ENCODE measurements at regions not wholly inside any gene's neighbourhood (a gene's known extent, or its start where the extent isn't known, plus 50 kb on each side); places are given as distances from the start of the nearest gene placed in this dataset.
A peak's percentile ranks its signal among the peaks of the same experiment; 100 is the strongest.

DNA sequence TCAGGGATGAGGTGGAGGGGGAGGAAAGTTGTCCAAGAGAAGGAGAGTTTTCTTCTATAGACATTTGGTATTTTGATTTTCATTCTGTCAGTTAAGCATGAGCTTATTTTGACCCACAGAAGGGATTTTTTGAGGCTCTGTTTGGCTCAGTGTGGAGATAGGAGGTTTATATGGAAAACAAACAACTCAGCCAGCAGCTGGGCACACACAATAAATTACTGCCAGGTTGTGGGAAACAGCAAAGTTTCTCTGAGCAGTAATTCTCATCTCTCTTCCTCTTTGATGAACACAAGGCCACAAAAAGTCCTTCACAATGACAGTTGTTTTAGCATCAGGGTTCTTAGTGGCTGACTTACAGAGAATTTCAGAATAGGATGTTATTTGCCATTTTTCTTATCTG is 486.1 kb downstream of the KDM4C start:
- TF ChIP-seq, protein P1, sequence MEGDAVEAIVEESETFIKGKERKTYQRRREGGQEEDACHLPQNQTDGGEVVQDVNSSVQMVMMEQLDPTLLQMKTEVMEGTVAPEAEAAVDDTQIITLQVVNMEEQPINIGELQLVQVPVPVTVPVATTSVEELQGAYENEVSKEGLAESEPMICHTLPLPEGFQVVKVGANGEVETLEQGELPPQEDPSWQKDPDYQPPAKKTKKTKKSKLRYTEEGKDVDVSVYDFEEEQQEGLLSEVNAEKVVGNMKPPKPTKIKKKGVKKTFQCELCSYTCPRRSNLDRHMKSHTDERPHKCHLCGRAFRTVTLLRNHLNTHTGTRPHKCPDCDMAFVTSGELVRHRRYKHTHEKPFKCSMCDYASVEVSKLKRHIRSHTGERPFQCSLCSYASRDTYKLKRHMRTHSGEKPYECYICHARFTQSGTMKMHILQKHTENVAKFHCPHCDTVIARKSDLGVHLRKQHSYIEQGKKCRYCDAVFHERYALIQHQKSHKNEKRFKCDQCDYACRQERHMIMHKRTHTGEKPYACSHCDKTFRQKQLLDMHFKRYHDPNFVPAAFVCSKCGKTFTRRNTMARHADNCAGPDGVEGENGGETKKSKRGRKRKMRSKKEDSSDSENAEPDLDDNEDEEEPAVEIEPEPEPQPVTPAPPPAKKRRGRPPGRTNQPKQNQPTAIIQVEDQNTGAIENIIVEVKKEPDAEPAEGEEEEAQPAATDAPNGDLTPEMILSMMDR (IDR thresholded peaks at IDR 0.05) = no peak
- Histone ChIP-seq H3K4me3 (no peak overlapping the region), H3K36me3 (no peaks in the 10 kb centered on the region), H3K4me1 (peaks cover 0 to 25% (median 8%) of the 10 kb centered on the region in 4 donors), H3K27ac (no peak overlapping the region), H3K27me3 (no peaks in the 10 kb centered on the region), H3K9me3 (no peaks in the 10 kb centered on the region)
- no peak for DNase-seq
- in situ Hi-C loops (cut with MboI; ENCODE audit: low pct_ligation_motif_present in 1 of 4, low pct_unique_long_range_greater_than_20kb in 1 of 4, low sequenced_read_pairs in 3 of 4) = no loop called here
- intact Hi-C loops (cut with DNase I; ENCODE audit: low total_unique reads) = no loop called here

DNA sequence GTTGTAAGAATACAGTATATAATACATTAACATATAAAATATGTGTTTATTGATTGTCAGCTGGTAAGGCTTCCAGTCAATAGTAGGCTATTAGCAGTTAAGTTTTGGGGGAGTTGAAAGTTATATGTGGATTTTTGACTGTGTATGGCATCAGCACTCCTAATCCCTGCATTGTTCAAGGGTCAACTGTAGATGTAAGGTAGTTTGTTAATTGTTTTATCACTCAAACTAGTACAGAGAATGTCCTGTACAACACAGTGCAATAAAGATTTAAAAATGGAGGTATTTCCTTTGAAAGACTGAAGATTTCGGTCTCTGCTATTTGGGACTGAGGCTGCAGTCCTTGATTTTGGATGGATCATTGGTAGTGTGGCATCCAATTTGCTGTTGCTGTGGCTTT is 484.4 kb downstream of the KDM4C start:
- H3K36me3 ChIP-seq = no peaks in the 10 kb centered on the region
- TF ChIP-seq EP300 (IDR thresholded peaks at IDR 0.05; ENCODE audit: low read depth) = no peak
- peak in 1 of 3 donors; percentile 10 for TF ChIP-seq POLR2AphosphoS5 (IDR thresholded peaks at IDR 0.05)
- H3K27ac ChIP-seq = peak overlapping the region; percentile 17 to 67 (median 57)
- no peaks in the 10 kb centered on the region for H3K9me3 ChIP-seq
- 17 to 45% methylated on average over 1 of the region's 1 CpG for WGBS, 2 donors (ENCODE audit: low coverage in 1 of 2)
- no peaks in the 10 kb centered on the region for H3K27me3 ChIP-seq
- peaks cover 0 to 41% (median 10%) of the 10 kb centered on the region in 4 donors for H3K4me1 ChIP-seq
- DNase-seq = no peak
- intact Hi-C loops (cut with DNase I; ENCODE audit: low total_unique reads) (no loop called here), in situ Hi-C loops (cut with MboI; ENCODE audit: low pct_ligation_motif_present in 1 of 4, low pct_unique_long_range_greater_than_20kb in 1 of 4, low sequenced_read_pairs in 3 of 4) (no loop called here)
- H3K4me3 ChIP-seq = no peak overlapping the region

DNA sequence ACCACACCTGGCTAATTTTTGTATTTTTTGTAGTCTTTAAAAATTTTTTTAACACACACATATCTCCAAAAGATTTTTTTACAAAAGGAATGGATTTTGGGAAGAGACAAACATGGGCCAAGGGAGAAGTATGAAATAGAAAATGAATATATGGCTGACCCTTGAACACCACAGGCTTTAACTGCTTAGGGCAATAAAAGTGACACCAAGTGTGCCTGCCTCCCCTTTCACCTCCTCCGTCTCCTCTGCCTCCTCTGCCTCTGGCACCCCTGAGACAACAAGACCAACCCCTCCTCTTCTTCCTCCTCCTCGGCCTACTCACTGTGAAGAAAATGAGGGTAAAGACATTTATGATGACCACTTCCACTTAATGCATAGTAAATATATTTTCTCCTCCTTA is 483.9 kb downstream of the KDM4C start:
- TF ChIP-seq POLR2AphosphoS5 (IDR thresholded peaks at IDR 0.05) = no peak
- no peak for TF ChIP-seq POLR2A (IDR thresholded peaks at IDR 0.05)
- no peak for TF ChIP-seq EP300 (IDR thresholded peaks at IDR 0.05; ENCODE audit: low read depth)
- TF ChIP-seq, protein P1 (IDR thresholded peaks at IDR 0.05) = no peak
- H3K27ac ChIP-seq = peak overlapping the region; percentile 17 to 67 (median 57)
- no peaks in the 10 kb centered on the region for H3K9me3 ChIP-seq
- no peak overlapping the region for H3K4me3 ChIP-seq
- peak; percentile 44 for DNase-seq
- no peaks in the 10 kb centered on the region for H3K36me3 ChIP-seq
- WGBS, 2 donors (ENCODE audit: low coverage in 1 of 2) = 17 to 50% methylated on average over 2 of the region's 2 CpGs
- no peaks in the 10 kb centered on the region for H3K27me3 ChIP-seq
- in situ Hi-C loops (cut with MboI; ENCODE audit: low pct_ligation_motif_present in 1 of 4, low pct_unique_long_range_greater_than_20kb in 1 of 4, low sequenced_read_pairs in 3 of 4) (no loop called here), intact Hi-C loops (cut with DNase I; ENCODE audit: low total_unique reads) (no loop called here)
- H3K4me1 ChIP-seq = peaks cover 0 to 41% (median 10%) of the 10 kb centered on the region in 4 donors

DNA sequence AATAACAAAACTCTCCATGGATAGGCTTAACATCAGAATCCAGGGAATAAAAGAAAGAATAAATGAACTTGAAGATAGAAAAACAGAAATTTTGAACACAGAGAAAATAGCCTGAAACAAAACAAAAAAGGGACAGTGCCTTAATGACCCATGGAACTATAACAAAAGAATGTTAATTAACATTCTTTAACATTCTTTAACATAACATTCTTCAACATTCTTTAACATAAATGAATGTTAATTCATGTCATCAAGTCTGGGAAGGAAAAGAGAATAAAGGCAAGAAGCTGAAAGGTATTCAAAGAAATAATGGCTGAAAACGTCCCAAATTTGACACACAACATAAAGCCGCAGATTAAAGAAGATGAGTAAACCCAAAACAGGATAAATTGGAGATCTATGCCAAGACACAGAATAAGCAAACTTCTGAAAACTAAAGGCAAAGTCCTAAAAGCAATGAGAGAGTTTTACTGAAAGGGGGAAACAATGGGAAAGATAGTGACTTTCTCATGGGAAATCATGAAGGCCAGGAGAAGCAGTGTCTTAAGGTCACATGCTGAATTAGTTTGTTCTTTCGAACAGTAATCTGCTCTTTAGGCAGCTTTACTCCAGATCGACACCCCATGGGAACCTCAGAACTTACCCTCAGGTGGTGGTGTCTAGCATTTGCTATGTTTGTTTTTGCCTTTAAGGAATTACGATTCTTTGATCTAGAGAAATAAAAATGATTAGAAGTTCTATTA is 483.0 kb downstream of the KDM4C start:
- no peak for DNase-seq
- 82 to 85% methylated on average over 4 to 5 of the region's 5 CpGs for WGBS, 2 donors (ENCODE audit: low coverage in 1 of 2)
- intact Hi-C loops (cut with DNase I; ENCODE audit: low total_unique reads) (no loop called here), in situ Hi-C loops (cut with MboI; ENCODE audit: low pct_ligation_motif_present in 1 of 4, low pct_unique_long_range_greater_than_20kb in 1 of 4, low sequenced_read_pairs in 3 of 4) (no loop called here)
- no peak overlapping the region for H3K4me3 ChIP-seq
- TF ChIP-seq, protein P1 (IDR thresholded peaks at IDR 0.05) = no peak
- TF ChIP-seq POLR2AphosphoS5 (IDR thresholded peaks at IDR 0.05) (no peak), EP300 (IDR thresholded peaks at IDR 0.05; ENCODE audit: low read depth) (no peak), POLR2A (IDR thresholded peaks at IDR 0.05) (no peak)
- H3K27ac ChIP-seq = peak overlapping the region in 3 of 4 donors; percentile 31 to 61 (median 53)
- H3K9me3 ChIP-seq = no peaks in the 10 kb centered on the region
- no peaks in the 10 kb centered on the region for H3K36me3 ChIP-seq
- H3K4me1 ChIP-seq = peaks cover 0 to 41% (median 10%) of the 10 kb centered on the region in 4 donors
- H3K27me3 ChIP-seq = no peaks in the 10 kb centered on the region

DNA sequence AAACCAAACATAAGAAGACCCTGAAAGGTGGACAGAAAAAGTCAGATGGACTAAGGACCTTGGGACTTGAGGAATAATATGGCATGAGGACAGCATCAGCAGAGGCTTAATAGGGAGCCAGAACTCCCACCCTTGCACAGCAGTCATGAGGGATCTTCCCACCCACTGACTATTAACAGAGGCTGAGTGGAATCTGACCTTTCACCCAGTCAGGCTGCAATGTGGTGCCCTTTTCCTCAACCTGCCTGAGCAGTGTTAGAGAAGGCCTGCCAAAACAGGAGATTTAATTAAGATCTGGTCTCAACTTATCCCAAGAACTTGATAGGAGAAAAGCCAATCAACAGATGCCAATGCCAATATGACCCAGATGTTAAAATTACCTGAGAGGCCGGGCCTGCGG is 481.9 kb downstream of the KDM4C start:
- no peaks in the 10 kb centered on the region for H3K36me3 ChIP-seq
- intact Hi-C loops (cut with DNase I; ENCODE audit: low total_unique reads) = no loop called here
- H3K4me1 ChIP-seq = peaks cover 0 to 41% (median 10%) of the 10 kb centered on the region in 4 donors
- no peak for DNase-seq
- no peaks in the 10 kb centered on the region for H3K27me3 ChIP-seq
- WGBS, 2 donors (ENCODE audit: low coverage in 1 of 2) = 86% methylated on average over 2 of the region's 2 CpGs; no CpG with 5 or more reads in 1 of the 2 donors
- TF ChIP-seq, protein P1 (IDR thresholded peaks at IDR 0.05) = no peak
- TF ChIP-seq EP300 (IDR thresholded peaks at IDR 0.05; ENCODE audit: low read depth) (no peak), POLR2AphosphoS5 (IDR thresholded peaks at IDR 0.05) (no peak), POLR2A (IDR thresholded peaks at IDR 0.05) (no peak)
- H3K4me3 ChIP-seq = no peak overlapping the region
- H3K9me3 ChIP-seq = no peaks in the 10 kb centered on the region
- in situ Hi-C loops (cut with MboI; ENCODE audit: low pct_ligation_motif_present in 1 of 4, low pct_unique_long_range_greater_than_20kb in 1 of 4, low sequenced_read_pairs in 3 of 4) = no loop called here
- peak overlapping the region in 3 of 4 donors; percentile 21 to 31 (median 21) for H3K27ac ChIP-seq
